IPS-11a (cell line): ENCODE measurements at regions not wholly inside any gene's neighbourhood (a gene's known extent, or its start where the extent isn't known, plus 50 kb on each side); places are given as distances from the start of the nearest gene placed in this dataset.
"Not testable (repeated sequence)": the region's sequence is repeated elsewhere in the genome, so short reads cannot be mapped to it uniquely, and the experiment has no call there.

Source experiments
- H3K4me3 ChIP-seq: one replicate; pipeline ENCODE4 v1.5.1; 2013; ENCODE audit warnings: low read depth, low read length, control low read depth

GRCh38 chr20:29119684-29120083, 2137.8 kb upstream of the DEFB115 start:
- H3K4me3 ChIP-seq = not testable (repeated sequence)

- not testable (repeated sequence) for H3K4me3 ChIP-seq
Measured at GRCh38 chr20:29120088-29120487, 2137.4 kb upstream of the DEFB115 start.

GRCh38 chr20:29120575-29120974, 2136.9 kb upstream of the DEFB115 start:
- not testable (repeated sequence) for H3K4me3 ChIP-seq

- not testable (repeated sequence) for H3K4me3 ChIP-seq
Measured at GRCh38 chr20:29122784-29123183, 2134.7 kb upstream of the DEFB115 start.

GRCh38 chr20:29123861-29124260, 2133.6 kb upstream of the DEFB115 start:
- no peak overlapping the region for H3K4me3 ChIP-seq
